GM12801 (cell line): ENCODE measurements at regions not wholly inside any gene's neighbourhood (a gene's known extent, or its start where the extent isn't known, plus 50 kb on each side); places are given as distances from the start of the nearest gene placed in this dataset.

Experiments used
- CTCF ChIP-seq: IDR thresholded peaks from one replicate; pipeline ENCODE4 v1.5.1; 2011; ENCODE audit warnings: control low read depth; ENCODE audit not compliant: insufficient read length; ENCODE audit errors: extremely low read depth

- TF ChIP-seq CTCF: no peak
These were observed 396.2 kb upstream of the RAG2 start for GRCh38 chr11:36994208-36994607.

- no peak for TF ChIP-seq CTCF
These were observed 390.5 kb upstream of the RAG2 start for GRCh38 chr11:36988556-36988955.

GRCh38 chr11:36985562-36985961 lies 387.5 kb upstream of the RAG2 start:
- no peak for TF ChIP-seq CTCF

- no peak for TF ChIP-seq CTCF
These were observed 378.7 kb upstream of the RAG2 start for GRCh38 chr11:36976741-36977140.

GRCh38 chr11:36974771-36975170 lies 376.7 kb upstream of the RAG2 start:
- TF ChIP-seq CTCF: no peak

- TF ChIP-seq CTCF: no peak
These were observed 355.9 kb upstream of the RAG2 start for GRCh38 chr11:36953976-36954375.

- no peak for TF ChIP-seq CTCF
These were observed 350.6 kb upstream of the RAG2 start for GRCh38 chr11:36948460-36949127.
